ENCODE measurements at regions not wholly inside any gene's neighbourhood (a gene's known extent, or its start where the extent isn't known, plus 50 kb on each side); places are given as distances from the start of the nearest gene placed in this dataset.

GRCh38 chr9:26729187-26729586, 163.4 kb downstream of the CAAP1 start:
- TF ChIP-seq EZH2 (IDR thresholded peaks at IDR 0.05; ENCODE audit: insufficient read depth, low read length) (no peak), CTCF (IDR thresholded peaks at IDR 0.05; ENCODE audit: insufficient read depth, low read depth, low read length) (no peak)
- no peak overlapping the region for H3K27ac Mint-ChIP-seq (ENCODE audit: unreplicated experiment)
- H3K36me3 ChIP-seq (ENCODE audit: insufficient read depth, low read length), result no peaks in the 10 kb centered on the region
- no peaks in the 10 kb centered on the region for H4K20me1 ChIP-seq (ENCODE audit: insufficient read depth, low read length)
- no peaks in the 10 kb centered on the region for H3K4me1 ChIP-seq (ENCODE audit: insufficient read depth, low read length)
- H3K27me3 ChIP-seq (ENCODE audit: insufficient read depth, low read length), result no peaks in the 10 kb centered on the region
- H2AFZ ChIP-seq (ENCODE audit: low read depth, low read length), result no peak overlapping the region
- no peak overlapping the region for H3K4me3 Mint-ChIP-seq (ENCODE audit: unreplicated experiment)
- H3K27ac ChIP-seq (ENCODE audit: low read depth, low read length), result no peak overlapping the region
- no peak overlapping the region for H3K4me3 ChIP-seq (ENCODE audit: insufficient read depth, low read depth, low read length)
- FAIRE-seq (no peak), DNase-seq (ENCODE audit: low read depth) (no peak)
- H3K79me2 ChIP-seq (ENCODE audit: insufficient read depth, low read length), result no peaks in the 10 kb centered on the region
- no peaks in the 10 kb centered on the region for H3K27me3 Mint-ChIP-seq (ENCODE audit: low read depth, unreplicated experiment)
- no peaks in the 10 kb centered on the region for H3K9me3 ChIP-seq (ENCODE audit: insufficient read depth, low read depth, low read length)
- H3K36me3 Mint-ChIP-seq (ENCODE audit: low read depth, unreplicated experiment), result no peaks in the 10 kb centered on the region
- H3K4me1 Mint-ChIP-seq (ENCODE audit: low read depth, unreplicated experiment), result no peaks in the 10 kb centered on the region
- no peak overlapping the region for H3K9ac ChIP-seq (ENCODE audit: low read length)
- peaks cover 4% of the 10 kb centered on the region for H3K9me3 Mint-ChIP-seq (ENCODE audit: unreplicated experiment)
- no peak overlapping the region for H3K4me2 ChIP-seq (ENCODE audit: low read length)

- Histone ChIP-seq H3K4me1 (ENCODE audit: insufficient read depth, low read length) (no peaks in the 10 kb centered on the region), H3K9me3 (ENCODE audit: insufficient read depth, low read depth, low read length) (no peaks in the 10 kb centered on the region), H3K79me2 (ENCODE audit: insufficient read depth, low read length) (no peaks in the 10 kb centered on the region), H3K27ac (ENCODE audit: low read depth, low read length) (no peak overlapping the region), H4K20me1 (ENCODE audit: insufficient read depth, low read length) (no peaks in the 10 kb centered on the region), H3K27me3 (ENCODE audit: insufficient read depth, low read length) (no peaks in the 10 kb centered on the region), H3K9ac (ENCODE audit: low read length) (no peak overlapping the region), H2AFZ (ENCODE audit: low read depth, low read length) (no peak overlapping the region), H3K4me3 (ENCODE audit: insufficient read depth, low read depth, low read length) (no peak overlapping the region), H3K36me3 (ENCODE audit: insufficient read depth, low read length) (no peaks in the 10 kb centered on the region), H3K4me2 (ENCODE audit: low read length) (no peak overlapping the region)
- Mint-ChIP-seq H3K4me1 (ENCODE audit: low read depth, unreplicated experiment) (no peaks in the 10 kb centered on the region), H3K4me3 (ENCODE audit: unreplicated experiment) (no peak overlapping the region), H3K27me3 (ENCODE audit: low read depth, unreplicated experiment) (no peaks in the 10 kb centered on the region), H3K9me3 (ENCODE audit: unreplicated experiment) (peaks cover under 1% of the 10 kb centered on the region), H3K36me3 (ENCODE audit: low read depth, unreplicated experiment) (no peaks in the 10 kb centered on the region), H3K27ac (ENCODE audit: unreplicated experiment) (no peak overlapping the region)
- DNase-seq (ENCODE audit: low read depth), result no peak
- TF ChIP-seq CTCF (IDR thresholded peaks at IDR 0.05; ENCODE audit: insufficient read depth, low read depth, low read length) (no peak), EZH2 (IDR thresholded peaks at IDR 0.05; ENCODE audit: insufficient read depth, low read length) (no peak)
- no peak for FAIRE-seq
Measured at GRCh38 chr9:26727471-26727870, 165.1 kb downstream of the CAAP1 start.

- no peaks in the 10 kb centered on the region for H3K79me2 ChIP-seq (ENCODE audit: insufficient read depth, low read length)
- H3K9me3 ChIP-seq (ENCODE audit: insufficient read depth, low read depth, low read length), result no peaks in the 10 kb centered on the region
- H3K36me3 Mint-ChIP-seq (ENCODE audit: low read depth, unreplicated experiment), result no peaks in the 10 kb centered on the region
- H2AFZ ChIP-seq (ENCODE audit: low read depth, low read length), result no peak overlapping the region
- no peak for TF ChIP-seq CTCF (IDR thresholded peaks at IDR 0.05; ENCODE audit: insufficient read depth, low read depth, low read length)
- H3K9me3 Mint-ChIP-seq (ENCODE audit: unreplicated experiment), result no peaks in the 10 kb centered on the region
- no peak overlapping the region for H3K27ac ChIP-seq (ENCODE audit: low read depth, low read length)
- H3K27me3 ChIP-seq (ENCODE audit: insufficient read depth, low read length), result no peaks in the 10 kb centered on the region
- no peaks in the 10 kb centered on the region for H3K27me3 Mint-ChIP-seq (ENCODE audit: low read depth, unreplicated experiment)
- no peaks in the 10 kb centered on the region for H3K4me1 ChIP-seq (ENCODE audit: insufficient read depth, low read length)
- DNase-seq (ENCODE audit: low read depth) (no peak), FAIRE-seq (no peak)
- H3K4me3 ChIP-seq (ENCODE audit: insufficient read depth, low read depth, low read length), result no peak overlapping the region
- H3K4me3 Mint-ChIP-seq (ENCODE audit: unreplicated experiment), result no peak overlapping the region
- H3K27ac Mint-ChIP-seq (ENCODE audit: unreplicated experiment), result no peak overlapping the region
- no peak overlapping the region for H3K4me2 ChIP-seq (ENCODE audit: low read length)
- H4K20me1 ChIP-seq (ENCODE audit: insufficient read depth, low read length), result no peaks in the 10 kb centered on the region
- H3K36me3 ChIP-seq (ENCODE audit: insufficient read depth, low read length), result no peaks in the 10 kb centered on the region
- no peak overlapping the region for H3K9ac ChIP-seq (ENCODE audit: low read length)
- H3K4me1 Mint-ChIP-seq (ENCODE audit: low read depth, unreplicated experiment), result no peaks in the 10 kb centered on the region
Measured at GRCh38 chr9:26725573-26725972, 167.0 kb downstream of the CAAP1 start.
